SU-DHL-6 (cell line): ENCODE measurements at regions not wholly inside any gene's neighbourhood (a gene's known extent, or its start where the extent isn't known, plus 50 kb on each side); places are given as distances from the start of the nearest gene placed in this dataset.

Experiments used
- CTCF ChIP-seq: fragments of 200-600 bp; sonication (generic); IDR thresholded peaks from one replicate; pipeline ENCODE4 v1.5.1; 2017; ENCODE audit warnings: antibody characterized with exemption, mild to moderate bottlenecking, low read length, moderate library complexity; ENCODE audit not compliant: insufficient read depth, poor library complexity, severe bottlenecking
- EZH2phosphoT487 ChIP-seq: fragments of 200-600 bp; sonication (generic), shearing (Covaris generic); conservative IDR thresholded peaks from 2 replicates; pipeline ENCODE4 v1.6.1; 2018; ENCODE audit warnings: mild to moderate bottlenecking, antibody characterized with exemption, low read length, moderate library complexity, mixed read lengths

- TF ChIP-seq CTCF (no peak), EZH2phosphoT487 (no peak)
These were observed 120.7 kb upstream of the GDF10 start for GRCh38 chr10:47179291-47179647.
